K562 (cell line): ENCODE measurements at regions not wholly inside any gene's neighbourhood (a gene's known extent, or its start where the extent isn't known, plus 50 kb on each side); places are given as distances from the start of the nearest gene placed in this dataset.

ENCODE experiments used
- ATAC-seq: fragments of 200-7000 bp; cut with Tn5 transposase; 3 replicates; pipeline ENCODE4 v1.9.1; 2020; ENCODE audit warnings: moderate library complexity
- BruUV-seq: library from RNA; stranded (reverse); fragments of 400-500 nt; replicated peaks from 2 replicates; lab custom pipeline; 2021; lab: Mats Ljungman, UMichigan
- CTCF ChIA-PET: fragments of 300-600 bp; formaldehyde crosslinking; extraction: SDS; loops from one replicate; lab custom pipeline; 2021; ENCODE audit warnings: low intra/inter-chr PET ratio; lab: Yijun Ruan, JAX
- POLR2A ChIA-PET: fragments of 300-600, 350-650 bp; sonication (Branson Sonifier 250); formaldehyde crosslinking; extraction: SDS; loops from one replicate; lab custom pipeline; 2021; ENCODE audit warnings: antibody characterized with exemption, inconsistent platforms; lab: Yijun Ruan, JAX
- DNase-seq, 4 experiments: peaks; one replicate each; pipeline versions ENCODE4 v3.0.0 to v3.0.0-alpha.2; 2011 to 2018; ENCODE audit warnings: low spot score in 3 of 4, mixed read lengths in 3 of 4; ENCODE audit errors: extremely low read depth in 1 of 4
- FAIRE-seq: peaks from 2 replicates; lab custom pipeline; 2011; peaks lifted over from hg19 to GRCh38; lab: Jason Lieb, UNC
- H2AFZ ChIP-seq: 2 replicates; pipeline ENCODE4 v1.6.0; 2011; ENCODE audit warnings: low read depth, low read length, control low read depth, inconsistent platforms
- H3K27ac ChIP-seq: fragments of 200-600 bp; 3 replicates; pipeline ENCODE4 v1.8.0; 2011; ENCODE audit warnings: low read depth, mild to moderate bottlenecking, control low read depth, inconsistent platforms, low read length, moderate library complexity, mixed read lengths; ENCODE audit errors: extremely low read depth
- H3K27me3 ChIP-seq, 2 experiments: fragments of 300-600 bp in 1 of 2; 2 replicates in 1 of 2; 3 replicates in 1 of 2; pipeline versions ENCODE4 v1.6.0 to v1.8.0; 2011; ENCODE audit warnings: inconsistent platforms in 2 of 2, low read length in 2 of 2, mild to moderate bottlenecking in 1 of 2, mixed read lengths in 1 of 2, moderate library complexity in 1 of 2; ENCODE audit not compliant: control insufficient read depth in 2 of 2, insufficient read depth in 2 of 2
- H3K36me3 ChIP-seq: fragments of 300-600 bp; 3 replicates; pipeline ENCODE4 v1.8.0; 2011; ENCODE audit warnings: mild to moderate bottlenecking, low read length, inconsistent platforms; ENCODE audit not compliant: control insufficient read depth, insufficient read depth
- H3K4me1 ChIP-seq, 2 experiments: fragments of 200-600 bp in 1 of 2; replicated peaks in 1 of 2; 2 replicates in 1 of 2; 3 replicates in 1 of 2; pipeline versions ENCODE4 v1.5.1 to v1.8.0; 2011; ENCODE audit warnings: inconsistent platforms in 2 of 2, low read length in 2 of 2, mild to moderate bottlenecking in 1 of 2, mixed read lengths in 1 of 2, moderate library complexity in 1 of 2; ENCODE audit not compliant: control insufficient read depth in 2 of 2, insufficient read depth in 2 of 2
- H3K4me2 ChIP-seq: 2 replicates; pipeline ENCODE4 v1.6.1; 2011; ENCODE audit warnings: low read length, control low read depth, inconsistent platforms, mixed read lengths; ENCODE audit not compliant: insufficient read depth
- H3K4me3 ChIP-seq: fragments of 200-600 bp; sonication (generic), shearing (Covaris generic); 2 replicates; pipeline ENCODE4 v1.5.1; 2016; ENCODE audit warnings: control low read depth, inconsistent platforms
- H3K79me2 ChIP-seq: fragments of 200-600 bp; 3 replicates; pipeline ENCODE4 v1.8.0; 2011; ENCODE audit warnings: low read length, inconsistent platforms; ENCODE audit not compliant: control insufficient read depth, insufficient read depth
- H3K9ac ChIP-seq, 2 experiments: 2 replicates each; pipeline versions ENCODE4 v1.6.0 to v1.6.1; 2011; ENCODE audit warnings: low read depth in 2 of 2, low read length in 2 of 2, control low read depth in 1 of 2, inconsistent platforms in 1 of 2, mild to moderate bottlenecking in 1 of 2, mixed read lengths in 1 of 2; ENCODE audit not compliant: insufficient read depth in 1 of 2
- H3K9me1 ChIP-seq: one replicate; pipeline ENCODE4 v1.6.0; 2011; ENCODE audit warnings: inconsistent platforms, mild to moderate bottlenecking, low read length, moderate library complexity; ENCODE audit not compliant: control insufficient read depth, insufficient read depth
- H3K9me3 ChIP-seq: replicated peaks from 2 replicates; pipeline ENCODE4 v1.5.1; 2011; ENCODE audit warnings: low read depth, low read length, inconsistent platforms; ENCODE audit not compliant: control insufficient read depth, insufficient read depth
- H4K20me1 ChIP-seq: replicated peaks from 2 replicates; pipeline ENCODE4 v1.6.1; 2011; ENCODE audit warnings: low read length, inconsistent platforms, mixed read lengths; ENCODE audit not compliant: control insufficient read depth, insufficient read depth
- ARID1B ChIP-seq: fragments of 450-650 bp; IDR thresholded peaks from 2 replicates; pipeline ENCODE4 v1.6.1; 2016; ENCODE audit warnings: antibody characterized with exemption, mild to moderate bottlenecking, inconsistent platforms
- BHLHE40 ChIP-seq: IDR thresholded peaks from 2 replicates; pipeline ENCODE4 v1.6.1; 2011; ENCODE audit warnings: low read length, improper control_type of control experiment
- DPF2 ChIP-seq: fragments of 450-650 bp; IDR thresholded peaks from 2 replicates; pipeline ENCODE4 v1.6.1; 2016
- JUND ChIP-seq, 2 experiments: IDR thresholded peaks; 2 replicates in 1 of 2; 3 replicates in 1 of 2; pipeline ENCODE4 v1.6.1; 2011; ENCODE audit warnings: borderline replicate concordance in 2 of 2, low read depth in 2 of 2, low read length in 2 of 2, improper control_type of control experiment in 1 of 2, missing biosample characterization in 1 of 2, missing genetic modification characterization in 1 of 2, missing genetic modification reagents in 1 of 2
- MBD2 ChIP-seq: sonication (generic); IDR thresholded peaks from 2 replicates; pipeline ENCODE4 v1.6.1; 2016; ENCODE audit warnings: low read depth, borderline replicate concordance
- PURB ChIP-seq: sonication (generic); formaldehyde crosslinking; IDR thresholded peaks from 2 replicates; pipeline ENCODE4 v1.9.0; 2021; ENCODE audit warnings: low read depth, mild to moderate bottlenecking, missing genetic modification reagents
- SMARCA4 ChIP-seq: fragments of 450-650 bp; IDR thresholded peaks from 2 replicates; pipeline ENCODE4 v1.6.1; 2016
- SMARCC2 ChIP-seq: fragments of 450-650 bp; IDR thresholded peaks from 2 replicates; pipeline ENCODE4 v1.6.1; 2017; ENCODE audit warnings: antibody characterized with exemption, moderate library complexity, mild to moderate bottlenecking, low read depth
- SMARCE1 ChIP-seq: fragments of 450-650 bp; IDR thresholded peaks from 2 replicates; pipeline ENCODE4 v1.7.1; 2016; ENCODE audit warnings: mild to moderate bottlenecking
- TAL1 ChIP-seq: fragments of 450-650 bp; IDR thresholded peaks from 2 replicates; pipeline ENCODE4 v1.6.1; 2016; ENCODE audit warnings: mild to moderate bottlenecking
- TEAD4 ChIP-seq, 2 experiments: sonication (generic) in 1 of 2; formaldehyde crosslinking in 1 of 2; IDR thresholded peaks; 2 replicates each; pipeline versions ENCODE4 v1.6.1 to v1.8.0; 2012 to 2022; ENCODE audit warnings: borderline replicate concordance in 1 of 2, inconsistent platforms in 1 of 2, low read length in 1 of 2, mild to moderate bottlenecking in 1 of 2, missing genetic modification reagents in 1 of 2
- TRIM24 ChIP-seq, 2 experiments: fragments of 450-650 bp; IDR thresholded peaks; 2 replicates each; pipeline ENCODE4 v1.6.1; 2016
- WGBS: fragments of 100-300 bp; shearing (Covaris generic); methylation state at CpG from one replicate; pipeline ENCODE4 v1.1.6; 2016; ENCODE audit warnings: low coverage, mixed read lengths; ENCODE audit not compliant: insufficient coverage; ENCODE audit errors: missing lambda C conversion rate; 5-methylcytosine and 5-hydroxymethylcytosine counted together
- in situ Hi-C: fragments of 300-500 bp; cut with MboI; formaldehyde crosslinking; loops from 4 replicates; pipeline ENCODE4 v1.15.0; 2018; ENCODE audit warnings: inconsistent platforms, mixed read lengths
- intact Hi-C: fragments of 100-400 bp; cut with micrococcal nuclease; formaldehyde crosslinking; loops from 2 replicates; pipeline ENCODE4 v1.14.2; 2022
- TF ChIP-seq, protein P1 (sequence below): fragments of 450-650 bp; IDR thresholded peaks from 2 replicates; pipeline ENCODE4 v1.6.1; 2018; ENCODE audit not compliant: partially characterized antibody
- TF ChIP-seq, protein P2 (sequence below): sonication (generic); formaldehyde crosslinking; IDR thresholded peaks from 2 replicates; pipeline ENCODE4 v1.8.0; 2023; ENCODE audit warnings: missing genetic modification reagents, mild to moderate bottlenecking, borderline replicate concordance

GRCh38 chr6:135108692-135109091 lies 54.1 kb upstream of the HBS1L start:
- FAIRE-seq (no peak), DNase-seq (no peak), ATAC-seq (no peak)
- Histone ChIP-seq H2AFZ (peak overlapping the region; percentile 56), H3K4me2 (no peak overlapping the region), H3K9ac (no peak overlapping the region), H3K27ac (0 out of 3 replicates have a peak overlapping the region, but pooled peaks have one; percentile 17), H3K4me1 (peaks cover 0 to 15% of the 10 kb centered on the region in 2 experiments; a peak in 2 of 5 replicates), H4K20me1 (no peaks in the 10 kb centered on the region), H3K79me2 (no peaks in the 10 kb centered on the region), H3K4me3 (no peak overlapping the region), H3K27me3 (no peaks in the 10 kb centered on the region), H3K9me3 (no peaks in the 10 kb centered on the region; the same call in 1 of the 2 replicates), H3K36me3 (no peaks in the 10 kb centered on the region), H3K9me1 (no peaks in the 10 kb centered on the region)
- ChIA-PET CTCF (no interaction called here), POLR2A (interaction anchor here (1.0 kb wide), 1 partner anchor 24 kb away, joined by 3 read pairs; no protein-coding TSS in a partner anchor)
- intact Hi-C loops, result no loop called here
- WGBS, result 17% methylated on average over 5 of the region's 5 CpGs
- in situ Hi-C loops, result no loop called here
- BruUV-seq, result no TSS peak
- TF ChIP-seq PURB (CRISPR knock-in tag), result no peak
- no peak for TF ChIP-seq MBD2
- peak; percentile 30; the same call in 1 of the 2 replicates for TF ChIP-seq BHLHE40
- TF ChIP-seq TAL1, result peak; percentile 42; the same call in 1 of the 2 replicates
- TF ChIP-seq, protein P1, sequence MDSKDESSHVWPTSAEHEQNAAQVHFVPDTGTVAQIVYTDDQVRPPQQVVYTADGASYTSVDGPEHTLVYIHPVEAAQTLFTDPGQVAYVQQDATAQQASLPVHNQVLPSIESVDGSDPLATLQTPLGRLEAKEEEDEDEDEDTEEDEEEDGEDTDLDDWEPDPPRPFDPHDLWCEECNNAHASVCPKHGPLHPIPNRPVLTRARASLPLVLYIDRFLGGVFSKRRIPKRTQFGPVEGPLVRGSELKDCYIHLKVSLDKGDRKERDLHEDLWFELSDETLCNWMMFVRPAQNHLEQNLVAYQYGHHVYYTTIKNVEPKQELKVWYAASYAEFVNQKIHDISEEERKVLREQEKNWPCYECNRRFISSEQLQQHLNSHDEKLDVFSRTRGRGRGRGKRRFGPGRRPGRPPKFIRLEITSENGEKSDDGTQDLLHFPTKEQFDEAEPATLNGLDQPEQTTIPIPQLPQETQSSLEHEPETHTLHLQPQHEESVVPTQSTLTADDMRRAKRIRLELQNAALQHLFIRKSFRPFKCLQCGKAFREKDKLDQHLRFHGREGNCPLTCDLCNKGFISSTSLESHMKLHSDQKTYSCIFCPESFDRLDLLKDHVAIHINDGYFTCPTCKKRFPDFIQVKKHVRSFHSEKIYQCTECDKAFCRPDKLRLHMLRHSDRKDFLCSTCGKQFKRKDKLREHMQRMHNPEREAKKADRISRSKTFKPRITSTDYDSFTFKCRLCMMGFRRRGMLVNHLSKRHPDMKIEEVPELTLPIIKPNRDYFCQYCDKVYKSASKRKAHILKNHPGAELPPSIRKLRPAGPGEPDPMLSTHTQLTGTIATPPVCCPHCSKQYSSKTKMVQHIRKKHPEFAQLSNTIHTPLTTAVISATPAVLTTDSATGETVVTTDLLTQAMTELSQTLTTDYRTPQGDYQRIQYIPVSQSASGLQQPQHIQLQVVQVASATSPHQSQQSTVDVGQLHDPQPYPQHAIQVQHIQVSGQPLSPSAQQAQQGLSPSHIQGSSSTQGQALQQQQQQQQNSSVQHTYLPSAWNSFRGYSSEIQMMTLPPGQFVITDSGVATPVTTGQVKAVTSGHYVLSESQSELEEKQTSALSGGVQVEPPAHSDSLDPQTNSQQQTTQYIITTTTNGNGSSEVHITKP, result no peak
- peak in 1 of 2 experiments; percentile 48; a peak in 1 of 4 replicates for TF ChIP-seq TRIM24 (IDR thresholded peaks at IDR 0.05)
- TF ChIP-seq, protein P2, sequence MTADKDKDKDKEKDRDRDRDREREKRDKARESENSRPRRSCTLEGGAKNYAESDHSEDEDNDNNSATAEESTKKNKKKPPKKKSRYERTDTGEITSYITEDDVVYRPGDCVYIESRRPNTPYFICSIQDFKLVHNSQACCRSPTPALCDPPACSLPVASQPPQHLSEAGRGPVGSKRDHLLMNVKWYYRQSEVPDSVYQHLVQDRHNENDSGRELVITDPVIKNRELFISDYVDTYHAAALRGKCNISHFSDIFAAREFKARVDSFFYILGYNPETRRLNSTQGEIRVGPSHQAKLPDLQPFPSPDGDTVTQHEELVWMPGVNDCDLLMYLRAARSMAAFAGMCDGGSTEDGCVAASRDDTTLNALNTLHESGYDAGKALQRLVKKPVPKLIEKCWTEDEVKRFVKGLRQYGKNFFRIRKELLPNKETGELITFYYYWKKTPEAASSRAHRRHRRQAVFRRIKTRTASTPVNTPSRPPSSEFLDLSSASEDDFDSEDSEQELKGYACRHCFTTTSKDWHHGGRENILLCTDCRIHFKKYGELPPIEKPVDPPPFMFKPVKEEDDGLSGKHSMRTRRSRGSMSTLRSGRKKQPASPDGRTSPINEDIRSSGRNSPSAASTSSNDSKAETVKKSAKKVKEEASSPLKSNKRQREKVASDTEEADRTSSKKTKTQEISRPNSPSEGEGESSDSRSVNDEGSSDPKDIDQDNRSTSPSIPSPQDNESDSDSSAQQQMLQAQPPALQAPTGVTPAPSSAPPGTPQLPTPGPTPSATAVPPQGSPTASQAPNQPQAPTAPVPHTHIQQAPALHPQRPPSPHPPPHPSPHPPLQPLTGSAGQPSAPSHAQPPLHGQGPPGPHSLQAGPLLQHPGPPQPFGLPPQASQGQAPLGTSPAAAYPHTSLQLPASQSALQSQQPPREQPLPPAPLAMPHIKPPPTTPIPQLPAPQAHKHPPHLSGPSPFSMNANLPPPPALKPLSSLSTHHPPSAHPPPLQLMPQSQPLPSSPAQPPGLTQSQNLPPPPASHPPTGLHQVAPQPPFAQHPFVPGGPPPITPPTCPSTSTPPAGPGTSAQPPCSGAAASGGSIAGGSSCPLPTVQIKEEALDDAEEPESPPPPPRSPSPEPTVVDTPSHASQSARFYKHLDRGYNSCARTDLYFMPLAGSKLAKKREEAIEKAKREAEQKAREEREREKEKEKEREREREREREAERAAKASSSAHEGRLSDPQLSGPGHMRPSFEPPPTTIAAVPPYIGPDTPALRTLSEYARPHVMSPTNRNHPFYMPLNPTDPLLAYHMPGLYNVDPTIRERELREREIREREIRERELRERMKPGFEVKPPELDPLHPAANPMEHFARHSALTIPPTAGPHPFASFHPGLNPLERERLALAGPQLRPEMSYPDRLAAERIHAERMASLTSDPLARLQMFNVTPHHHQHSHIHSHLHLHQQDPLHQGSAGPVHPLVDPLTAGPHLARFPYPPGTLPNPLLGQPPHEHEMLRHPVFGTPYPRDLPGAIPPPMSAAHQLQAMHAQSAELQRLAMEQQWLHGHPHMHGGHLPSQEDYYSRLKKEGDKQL, result no peak
- TF ChIP-seq TEAD4 (IDR thresholded peaks at IDR 0.05; ENCODE audit: low read length), result peak; percentile 70; the same call in 1 of the 2 replicates
- no peak for TF ChIP-seq TEAD4 (CRISPR knock-in tag; IDR thresholded peaks at IDR 0.05; ENCODE audit: borderline replicate concordance)
- peak; percentile 63 for TF ChIP-seq ARID1B
- TF ChIP-seq SMARCC2, result 0 out of 2 replicates have a peak, but pooled peaks have one; percentile 51
- TF ChIP-seq SMARCE1, result peak; percentile 72; the same call in 1 of the 2 replicates
- no peak for TF ChIP-seq JUND (IDR thresholded peaks at IDR 0.05; ENCODE audit: borderline replicate concordance, low read depth, low read length)
- peak; percentile 34; the same call in 1 of the 3 replicates for TF ChIP-seq JUND (tag; IDR thresholded peaks at IDR 0.05; ENCODE audit: borderline replicate concordance, low read depth, low read length)
- peak; percentile 58; the same call in 1 of the 2 replicates for TF ChIP-seq SMARCA4
- TF ChIP-seq DPF2, result peak; percentile 34; the same call in 1 of the 2 replicates
